K562 (cell line): ENCODE measurements at regions not wholly inside any gene's neighbourhood (a gene's known extent, or its start where the extent isn't known, plus 50 kb on each side); places are given as distances from the start of the nearest gene placed in this dataset.

Source experiments
- ATAC-seq: fragments of 200-7000 bp; cut with Tn5 transposase; 3 replicates; pipeline ENCODE4 v1.9.1; 2020; ENCODE audit warnings: moderate library complexity
- BruUV-seq: library from RNA; stranded (reverse); fragments of 400-500 nt; replicated peaks from 2 replicates; lab custom pipeline; 2021; lab: Mats Ljungman, UMichigan
- CTCF ChIA-PET: fragments of 300-600 bp; formaldehyde crosslinking; extraction: SDS; loops from one replicate; lab custom pipeline; 2021; ENCODE audit warnings: low intra/inter-chr PET ratio; lab: Yijun Ruan, JAX
- POLR2A ChIA-PET: fragments of 300-600, 350-650 bp; sonication (Branson Sonifier 250); formaldehyde crosslinking; extraction: SDS; loops from one replicate; lab custom pipeline; 2021; ENCODE audit warnings: antibody characterized with exemption, inconsistent platforms; lab: Yijun Ruan, JAX
- DNase-seq, 4 experiments: peaks; one replicate each; pipeline versions ENCODE4 v3.0.0 to v3.0.0-alpha.2; 2011 to 2018; ENCODE audit warnings: low spot score in 3 of 4, mixed read lengths in 3 of 4; ENCODE audit errors: extremely low read depth in 1 of 4
- FAIRE-seq: peaks from 2 replicates; lab custom pipeline; 2011; peaks lifted over from hg19 to GRCh38; lab: Jason Lieb, UNC
- H2AFZ ChIP-seq: 2 replicates; pipeline ENCODE4 v1.6.0; 2011; ENCODE audit warnings: low read depth, low read length, control low read depth, inconsistent platforms
- H3K27ac ChIP-seq: fragments of 200-600 bp; 3 replicates; pipeline ENCODE4 v1.8.0; 2011; ENCODE audit warnings: low read depth, mild to moderate bottlenecking, control low read depth, inconsistent platforms, low read length, moderate library complexity, mixed read lengths; ENCODE audit errors: extremely low read depth
- H3K27me3 ChIP-seq, 2 experiments: fragments of 300-600 bp in 1 of 2; 2 replicates in 1 of 2; 3 replicates in 1 of 2; pipeline versions ENCODE4 v1.6.0 to v1.8.0; 2011; ENCODE audit warnings: inconsistent platforms in 2 of 2, low read length in 2 of 2, mild to moderate bottlenecking in 1 of 2, mixed read lengths in 1 of 2, moderate library complexity in 1 of 2; ENCODE audit not compliant: control insufficient read depth in 2 of 2, insufficient read depth in 2 of 2
- H3K36me3 ChIP-seq: fragments of 300-600 bp; 3 replicates; pipeline ENCODE4 v1.8.0; 2011; ENCODE audit warnings: mild to moderate bottlenecking, low read length, inconsistent platforms; ENCODE audit not compliant: control insufficient read depth, insufficient read depth
- H3K4me1 ChIP-seq, 2 experiments: fragments of 200-600 bp in 1 of 2; replicated peaks in 1 of 2; 2 replicates in 1 of 2; 3 replicates in 1 of 2; pipeline versions ENCODE4 v1.5.1 to v1.8.0; 2011; ENCODE audit warnings: inconsistent platforms in 2 of 2, low read length in 2 of 2, mild to moderate bottlenecking in 1 of 2, mixed read lengths in 1 of 2, moderate library complexity in 1 of 2; ENCODE audit not compliant: control insufficient read depth in 2 of 2, insufficient read depth in 2 of 2
- H3K4me2 ChIP-seq: 2 replicates; pipeline ENCODE4 v1.6.1; 2011; ENCODE audit warnings: low read length, control low read depth, inconsistent platforms, mixed read lengths; ENCODE audit not compliant: insufficient read depth
- H3K4me3 ChIP-seq: fragments of 200-600 bp; sonication (generic), shearing (Covaris generic); 2 replicates; pipeline ENCODE4 v1.5.1; 2016; ENCODE audit warnings: control low read depth, inconsistent platforms
- H3K79me2 ChIP-seq: fragments of 200-600 bp; 3 replicates; pipeline ENCODE4 v1.8.0; 2011; ENCODE audit warnings: low read length, inconsistent platforms; ENCODE audit not compliant: control insufficient read depth, insufficient read depth
- H3K9ac ChIP-seq, 2 experiments: 2 replicates each; pipeline versions ENCODE4 v1.6.0 to v1.6.1; 2011; ENCODE audit warnings: low read depth in 2 of 2, low read length in 2 of 2, control low read depth in 1 of 2, inconsistent platforms in 1 of 2, mild to moderate bottlenecking in 1 of 2, mixed read lengths in 1 of 2; ENCODE audit not compliant: insufficient read depth in 1 of 2
- H3K9me1 ChIP-seq: one replicate; pipeline ENCODE4 v1.6.0; 2011; ENCODE audit warnings: inconsistent platforms, mild to moderate bottlenecking, low read length, moderate library complexity; ENCODE audit not compliant: control insufficient read depth, insufficient read depth
- H3K9me3 ChIP-seq: replicated peaks from 2 replicates; pipeline ENCODE4 v1.5.1; 2011; ENCODE audit warnings: low read depth, low read length, inconsistent platforms; ENCODE audit not compliant: control insufficient read depth, insufficient read depth
- H4K20me1 ChIP-seq: replicated peaks from 2 replicates; pipeline ENCODE4 v1.6.1; 2011; ENCODE audit warnings: low read length, inconsistent platforms, mixed read lengths; ENCODE audit not compliant: control insufficient read depth, insufficient read depth
- BACH1 ChIP-seq: fragments of 200-800 bp; sonication (Bioruptor generic); IDR thresholded peaks from 2 replicates; pipeline ENCODE4 v1.6.1; 2016; ENCODE audit warnings: missing genetic modification characterization, missing compliant biosample characterization
- CBFB ChIP-seq: sonication (generic); formaldehyde crosslinking; IDR thresholded peaks from 2 replicates; pipeline ENCODE4 v1.4.0; 2020; ENCODE audit warnings: mild to moderate bottlenecking, missing genetic modification reagents
- GTF2A2 ChIP-seq: IDR thresholded peaks from 2 replicates; pipeline ENCODE4 v1.6.1; 2016; ENCODE audit warnings: mild to moderate bottlenecking, missing genetic modification characterization, missing compliant biosample characterization
- NEUROD1 ChIP-seq: fragments of 150-350 bp; IDR thresholded peaks from 2 replicates; pipeline ENCODE4 v1.6.1; 2014; ENCODE audit warnings: borderline replicate concordance, low read length, low read depth; ENCODE audit not compliant: partially characterized antibody
- NR4A1 ChIP-seq, 2 experiments: fragments of 250-450 bp in 1 of 2; fragments of 450-650 bp in 1 of 2; sonication (Bioruptor Pico) in 1 of 2; IDR thresholded peaks; 2 replicates each; pipeline versions ENCODE4 v1.4.0 to v1.6.1; 2016 to 2020; ENCODE audit warnings: mild to moderate bottlenecking in 2 of 2, missing compliant biosample characterization in 1 of 2, missing genetic modification characterization in 1 of 2, moderate library complexity in 1 of 2
- STAT5A ChIP-seq: IDR thresholded peaks from 2 replicates; pipeline ENCODE4 v1.6.1; 2012; ENCODE audit warnings: low read length, inconsistent platforms, borderline replicate concordance
- YBX1 ChIP-seq: fragments of 450-650 bp; IDR thresholded peaks from 2 replicates; pipeline ENCODE4 v1.7.1; 2016; ENCODE audit warnings: mild to moderate bottlenecking
- ZKSCAN8 ChIP-seq: fragments of 200-800 bp; sonication (Bioruptor generic); IDR thresholded peaks from 2 replicates; pipeline ENCODE4 v1.6.1; 2016; ENCODE audit warnings: missing genetic modification characterization, missing compliant biosample characterization
- ZNF174 ChIP-seq: fragments of 250-450 bp; sonication (Bioruptor Pico); IDR thresholded peaks from 2 replicates; pipeline ENCODE4 v1.4.0; 2020; ENCODE audit warnings: mild to moderate bottlenecking
- ZNF184 ChIP-seq: sonication (generic); formaldehyde crosslinking; IDR thresholded peaks from 2 replicates; pipeline ENCODE4 v1.5.0; 2020; ENCODE audit warnings: missing genetic modification reagents
- ZNF274 ChIP-seq: IDR thresholded peaks from 2 replicates; pipeline ENCODE4 v1.6.1; 2011; ENCODE audit warnings: low read depth, mild to moderate bottlenecking, low read length, moderate library complexity, borderline replicate concordance
- ZNF778 ChIP-seq: fragments of 450-650 bp; formaldehyde crosslinking; IDR thresholded peaks from 2 replicates; pipeline ENCODE4 v1.4.0; 2020; ENCODE audit warnings: mild to moderate bottlenecking, moderate library complexity
- WGBS: fragments of 100-300 bp; shearing (Covaris generic); methylation state at CpG from one replicate; pipeline ENCODE4 v1.1.6; 2016; ENCODE audit warnings: low coverage, mixed read lengths; ENCODE audit not compliant: insufficient coverage; ENCODE audit errors: missing lambda C conversion rate; 5-methylcytosine and 5-hydroxymethylcytosine counted together
- in situ Hi-C: fragments of 300-500 bp; cut with MboI; formaldehyde crosslinking; loops from 4 replicates; pipeline ENCODE4 v1.15.0; 2018; ENCODE audit warnings: inconsistent platforms, mixed read lengths
- intact Hi-C: fragments of 100-400 bp; cut with micrococcal nuclease; formaldehyde crosslinking; loops from 2 replicates; pipeline ENCODE4 v1.14.2; 2022
- TF ChIP-seq, protein P1 (sequence below): sonication (generic); IDR thresholded peaks from 2 replicates; pipeline ENCODE4 v1.6.1; 2016
- TF ChIP-seq, protein P2 (sequence below): sonication (generic); formaldehyde crosslinking; IDR thresholded peaks from 2 replicates; pipeline ENCODE4 v1.8.0; 2022; ENCODE audit warnings: missing genetic modification reagents, mild to moderate bottlenecking, borderline replicate concordance

DNA sequence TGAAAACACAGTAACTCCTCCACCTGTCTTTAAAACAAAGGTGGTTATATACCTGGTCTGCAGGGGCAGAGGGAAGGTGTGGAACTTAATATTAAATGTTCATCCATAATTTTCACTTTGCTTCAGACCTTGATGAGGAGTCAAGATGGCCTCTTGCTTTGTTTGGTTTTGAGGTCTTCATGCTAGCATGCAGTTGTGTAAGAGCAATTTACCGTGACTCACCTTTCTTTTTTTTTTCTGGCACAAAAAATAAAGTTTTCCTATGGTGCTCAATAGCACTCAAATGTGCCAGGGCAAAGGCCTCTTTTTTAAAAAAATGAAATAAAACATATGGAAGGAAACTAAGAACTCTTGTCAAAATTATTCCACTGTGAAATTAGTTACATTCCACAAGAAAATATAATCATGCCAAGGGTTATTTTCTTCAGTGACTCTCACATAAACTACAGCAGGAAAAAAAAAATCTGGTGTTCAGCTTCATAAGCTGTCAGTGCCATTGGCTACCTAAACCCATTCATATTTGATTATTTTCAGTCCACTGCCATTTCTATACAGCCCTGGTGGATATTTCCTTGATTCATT, 128.2 kb downstream of the SLC7A11 start:
- in situ Hi-C loops: no loop called here
- H3K27me3 ChIP-seq: no peaks in the 10 kb centered on the region
- BruUV-seq: no TSS peak
- no peaks in the 10 kb centered on the region for H3K79me2 ChIP-seq
- no peak overlapping the region for H2AFZ ChIP-seq
- CTCF ChIA-PET: no interaction called here
- TF ChIP-seq ZNF174 (CRISPR knock-in tag): no peak
- TF ChIP-seq ZNF274: no peak
- no peak for TF ChIP-seq ZKSCAN8
- TF ChIP-seq ZNF778: no peak
- TF ChIP-seq GTF2A2: no peak
- TF ChIP-seq, protein P1, sequence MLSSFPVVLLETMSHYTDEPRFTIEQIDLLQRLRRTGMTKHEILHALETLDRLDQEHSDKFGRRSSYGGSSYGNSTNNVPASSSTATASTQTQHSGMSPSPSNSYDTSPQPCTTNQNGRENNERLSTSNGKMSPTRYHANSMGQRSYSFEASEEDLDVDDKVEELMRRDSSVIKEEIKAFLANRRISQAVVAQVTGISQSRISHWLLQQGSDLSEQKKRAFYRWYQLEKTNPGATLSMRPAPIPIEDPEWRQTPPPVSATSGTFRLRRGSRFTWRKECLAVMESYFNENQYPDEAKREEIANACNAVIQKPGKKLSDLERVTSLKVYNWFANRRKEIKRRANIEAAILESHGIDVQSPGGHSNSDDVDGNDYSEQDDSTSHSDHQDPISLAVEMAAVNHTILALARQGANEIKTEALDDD: no peak
- TF ChIP-seq BACH1: no peak
- TF ChIP-seq ZNF184 (CRISPR knock-in tag): no peak
- no peak for TF ChIP-seq NEUROD1
- no peak for TF ChIP-seq YBX1
- TF ChIP-seq, protein P2, sequence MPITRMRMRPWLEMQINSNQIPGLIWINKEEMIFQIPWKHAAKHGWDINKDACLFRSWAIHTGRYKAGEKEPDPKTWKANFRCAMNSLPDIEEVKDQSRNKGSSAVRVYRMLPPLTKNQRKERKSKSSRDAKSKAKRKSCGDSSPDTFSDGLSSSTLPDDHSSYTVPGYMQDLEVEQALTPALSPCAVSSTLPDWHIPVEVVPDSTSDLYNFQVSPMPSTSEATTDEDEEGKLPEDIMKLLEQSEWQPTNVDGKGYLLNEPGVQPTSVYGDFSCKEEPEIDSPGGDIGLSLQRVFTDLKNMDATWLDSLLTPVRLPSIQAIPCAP: no peak
- TF ChIP-seq CBFB (CRISPR knock-in tag): no peak
- no peak for TF ChIP-seq STAT5A
- no peak for TF ChIP-seq NR4A1 (CRISPR knock-in tag; IDR thresholded peaks at IDR 0.05)
- no peak for TF ChIP-seq NR4A1 (tag; IDR thresholded peaks at IDR 0.05)
- TF ChIP-seq, all 486 proteins: peak for 0
- no peaks in the 10 kb centered on the region for H3K9me3 ChIP-seq
- no peaks in the 10 kb centered on the region for H3K9me1 ChIP-seq
- no peak for FAIRE-seq
- no peak for ATAC-seq
- H4K20me1 ChIP-seq: no peaks in the 10 kb centered on the region
- POLR2A ChIA-PET: no interaction called here
- H3K36me3 ChIP-seq: no peaks in the 10 kb centered on the region
- WGBS: 0% methylated on average over 1 of the region's 1 CpG
- no peak for DNase-seq
- no peak overlapping the region for H3K9ac ChIP-seq
- H3K4me3 ChIP-seq: no peak overlapping the region
- H3K27ac ChIP-seq: no peak overlapping the region
- intact Hi-C loops: no loop called here
- H3K4me1 ChIP-seq: no peaks in the 10 kb centered on the region
- no peak overlapping the region for H3K4me2 ChIP-seq
